Adrenal gland (tissue), 9 donors: ENCODE measurements at regions not wholly inside any gene's neighbourhood (a gene's known extent, or its start where the extent isn't known, plus 50 kb on each side); places are given as distances from the start of the nearest gene placed in this dataset.

Experiments used
- DNase-seq, 7 donors: peaks; one replicate each; pipeline ENCODE4 v3.0.0-alpha.2; 2019 to 2020
- H3K27ac ChIP-seq, 5 donors: fragments of 200-600 bp; sonication (generic) in 4 of 5; 1 replicate in 3 of 5; 2 replicates in 2 of 5; pipeline versions ENCODE4 v1.5.1 to v1.8.0; 2016 to 2020; ENCODE audit warnings: mild to moderate bottlenecking in 1 of 5
- H3K27me3 ChIP-seq: fragments of 200-600 bp; 2 replicates; pipeline ENCODE4 v1.8.0; 2021
- H3K36me3 ChIP-seq, 2 donors: fragments of 200-600 bp; replicated peaks in 1 of 2; 1 replicate in 1 of 2; 2 replicates in 1 of 2; pipeline versions ENCODE4 v1.5.1 to v1.8.0; 2018 to 2022
- H3K4me1 ChIP-seq, 2 donors: fragments of 200-600 bp; replicated peaks in 1 of 2; 1 replicate in 1 of 2; 2 replicates in 1 of 2; pipeline versions ENCODE4 v1.5.1 to v1.8.0; 2018 to 2021
- H3K4me3 ChIP-seq, 4 donors: fragments of 200-600 bp; sonication (generic) in 3 of 4; one replicate each; pipeline ENCODE4 v1.5.1; 2016 to 2018
- H3K9me3 ChIP-seq, 3 donors: fragments of 200-600 bp; sonication (generic) in 1 of 3; replicated peaks in 1 of 3; 1 replicate in 2 of 3; 2 replicates in 1 of 3; pipeline versions ENCODE4 v1.5.1 to v1.8.0; 2016 to 2021
- CTCF ChIP-seq, 6 experiments: fragments of 450-650 bp in 4 of 6; fragments of 200-600 bp in 2 of 6; sonication (generic) in 1 of 6; IDR thresholded peaks; 1 replicate in 5 of 6; 2 replicates in 1 of 6; pipeline versions ENCODE4 v1.5.1 to v1.8.0; 2016 to 2021; ENCODE audit warnings: antibody characterized with exemption in 6 of 6, mild to moderate bottlenecking in 2 of 6, moderate library complexity in 1 of 6
- POLR2A ChIP-seq, 2 donors: fragments of 450-650 bp; IDR thresholded peaks; one replicate each; pipeline ENCODE4 v1.6.1; 2017; ENCODE audit warnings: antibody characterized with exemption in 2 of 2, mild to moderate bottlenecking in 2 of 2, moderate library complexity in 1 of 2
- WGBS, 4 donors: extraction: QIAGEN DNeasy Blood & Tissue Kit in 2 of 4; methylation state at CpG; one replicate each; pipeline versions ENCODE4 v1.1.5 to v1.1.7; 2013 to 2017; 5-methylcytosine and 5-hydroxymethylcytosine counted together
- intact Hi-C, 2 donors: fragments of 100-400 bp; cut with DNase I; formaldehyde crosslinking; loops; one replicate each; pipeline versions ENCODE4 v1.14.1 to v1.15.0; 2022 to 2023
- donor health status: healthy with polysubstance abuse.
- donor health status: Bipolar disorder and iron deficiency.
- donor health status: DM: yes; HTN: yes; CAD: no.
- donor health status: DM: no; HTN: no; CAD: no.
- donor health status: DM: no; HTN: no; CAD: no.

DNA sequence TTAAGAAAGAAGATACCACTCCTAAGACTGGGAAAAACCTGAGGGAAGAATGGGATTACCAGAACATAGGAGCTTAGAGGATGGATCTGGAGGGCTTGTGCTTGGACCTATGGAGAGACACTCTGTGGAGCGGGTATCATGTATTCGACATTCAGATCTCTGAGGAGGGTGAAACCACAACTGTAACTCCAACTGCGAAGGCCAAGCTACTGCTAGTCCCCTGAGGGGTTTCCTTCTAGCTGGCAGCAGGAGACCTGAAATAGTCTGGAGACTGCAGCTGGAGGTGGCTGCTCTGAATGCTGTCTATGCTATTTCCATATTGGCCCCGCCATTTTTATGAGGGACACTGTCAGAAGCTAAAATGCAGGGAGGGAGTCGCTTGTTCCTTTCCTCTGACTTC lies 462.3 kb downstream of the PTPRC start:
- WGBS, 4 donors, result 82 to 87% (median 85%) methylated on average over 5 of the region's 5 CpGs
- H3K27ac ChIP-seq, result no peak overlapping the region
- no peaks in the 10 kb centered on the region for H3K27me3 ChIP-seq
- intact Hi-C loops, result no loop called here
- H3K9me3 ChIP-seq, result no peaks in the 10 kb centered on the region
- H3K4me3 ChIP-seq, result no peak overlapping the region
- DNase-seq, result no peak
- no peak for TF ChIP-seq POLR2A (IDR thresholded peaks at IDR 0.05)
- no peak for TF ChIP-seq CTCF (IDR thresholded peaks at IDR 0.05)
- no peaks in the 10 kb centered on the region for H3K4me1 ChIP-seq
- H3K36me3 ChIP-seq, result no peaks in the 10 kb centered on the region

GRCh38 chr1:199101635-199102034 lies 462.8 kb downstream of the PTPRC start:
- TF ChIP-seq POLR2A (IDR thresholded peaks at IDR 0.05) (no peak), CTCF (IDR thresholded peaks at IDR 0.05) (no peak)
- intact Hi-C loops, result no loop called here
- no peak overlapping the region for H3K27ac ChIP-seq
- H3K27me3 ChIP-seq, result no peaks in the 10 kb centered on the region
- no peaks in the 10 kb centered on the region for H3K4me1 ChIP-seq
- DNase-seq, result no peak
- no peaks in the 10 kb centered on the region for H3K36me3 ChIP-seq
- H3K4me3 ChIP-seq, result no peak overlapping the region
- H3K9me3 ChIP-seq, result no peaks in the 10 kb centered on the region
- 58 to 81% (median 68%) methylated on average over 3 of the region's 3 CpGs for WGBS, 4 donors

GRCh38 chr1:199102239-199102638 lies 463.4 kb downstream of the PTPRC start:
- no peak overlapping the region for H3K27ac ChIP-seq
- H3K36me3 ChIP-seq, result no peaks in the 10 kb centered on the region
- no peaks in the 10 kb centered on the region for H3K9me3 ChIP-seq
- TF ChIP-seq CTCF (IDR thresholded peaks at IDR 0.05) (no peak), POLR2A (IDR thresholded peaks at IDR 0.05) (no peak)
- H3K4me1 ChIP-seq, result no peaks in the 10 kb centered on the region
- intact Hi-C loops, result no loop called here
- no peak for DNase-seq
- no peak overlapping the region for H3K4me3 ChIP-seq
- WGBS, 4 donors, result 72 to 86% (median 79%) methylated on average over 3 of the region's 3 CpGs
- H3K27me3 ChIP-seq, result no peaks in the 10 kb centered on the region

GRCh38 chr1:199109160-199109559 lies 470.3 kb downstream of the PTPRC start:
- Histone ChIP-seq H3K36me3 (no peaks in the 10 kb centered on the region), H3K4me1 (no peaks in the 10 kb centered on the region), H3K27me3 (no peaks in the 10 kb centered on the region), H3K9me3 (no peaks in the 10 kb centered on the region), H3K4me3 (no peak overlapping the region), H3K27ac (no peak overlapping the region)
- no peak for DNase-seq
- intact Hi-C loops, result no loop called here
- WGBS, 4 donors, result 86 to 93% (median 90%) methylated on average over 3 of the region's 3 CpGs
- TF ChIP-seq POLR2A (IDR thresholded peaks at IDR 0.05) (no peak), CTCF (IDR thresholded peaks at IDR 0.05) (no peak)
